ENCODE measurements at regions not wholly inside any gene's neighbourhood (a gene's known extent, or its start where the extent isn't known, plus 50 kb on each side); places are given as distances from the start of the nearest gene placed in this dataset.

DNA sequence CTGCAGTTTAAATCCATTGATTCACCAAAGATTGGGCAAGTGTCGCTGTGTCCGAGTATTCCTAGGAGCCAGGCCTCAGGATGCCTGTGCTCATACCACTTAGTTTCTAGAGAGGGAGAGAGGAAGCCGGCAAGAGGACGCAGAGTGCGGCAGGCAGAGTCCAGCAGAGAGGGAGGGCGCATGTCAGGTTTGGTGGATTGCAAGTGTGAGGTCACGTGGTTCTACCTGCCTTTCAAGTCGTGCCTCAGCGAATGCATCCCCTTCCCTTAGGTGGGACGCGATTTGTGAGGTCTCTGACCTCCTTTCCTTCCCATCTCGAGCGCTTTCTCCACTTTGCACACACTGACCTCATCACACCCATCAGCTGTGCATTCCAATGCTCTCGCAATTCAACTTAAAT, 188.1 kb downstream of the TMEM18 start:
- TF ChIP-seq, protein P1, sequence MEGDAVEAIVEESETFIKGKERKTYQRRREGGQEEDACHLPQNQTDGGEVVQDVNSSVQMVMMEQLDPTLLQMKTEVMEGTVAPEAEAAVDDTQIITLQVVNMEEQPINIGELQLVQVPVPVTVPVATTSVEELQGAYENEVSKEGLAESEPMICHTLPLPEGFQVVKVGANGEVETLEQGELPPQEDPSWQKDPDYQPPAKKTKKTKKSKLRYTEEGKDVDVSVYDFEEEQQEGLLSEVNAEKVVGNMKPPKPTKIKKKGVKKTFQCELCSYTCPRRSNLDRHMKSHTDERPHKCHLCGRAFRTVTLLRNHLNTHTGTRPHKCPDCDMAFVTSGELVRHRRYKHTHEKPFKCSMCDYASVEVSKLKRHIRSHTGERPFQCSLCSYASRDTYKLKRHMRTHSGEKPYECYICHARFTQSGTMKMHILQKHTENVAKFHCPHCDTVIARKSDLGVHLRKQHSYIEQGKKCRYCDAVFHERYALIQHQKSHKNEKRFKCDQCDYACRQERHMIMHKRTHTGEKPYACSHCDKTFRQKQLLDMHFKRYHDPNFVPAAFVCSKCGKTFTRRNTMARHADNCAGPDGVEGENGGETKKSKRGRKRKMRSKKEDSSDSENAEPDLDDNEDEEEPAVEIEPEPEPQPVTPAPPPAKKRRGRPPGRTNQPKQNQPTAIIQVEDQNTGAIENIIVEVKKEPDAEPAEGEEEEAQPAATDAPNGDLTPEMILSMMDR (IDR thresholded peaks at IDR 0.05; ENCODE audit: insufficient read depth, low read depth, low read length, missing control alignments): no peak
- H3K4me3 ChIP-seq (ENCODE audit: low read depth, low read length): no peak overlapping the region
- no peak for DNase-seq (ENCODE audit: low read depth)

DNA sequence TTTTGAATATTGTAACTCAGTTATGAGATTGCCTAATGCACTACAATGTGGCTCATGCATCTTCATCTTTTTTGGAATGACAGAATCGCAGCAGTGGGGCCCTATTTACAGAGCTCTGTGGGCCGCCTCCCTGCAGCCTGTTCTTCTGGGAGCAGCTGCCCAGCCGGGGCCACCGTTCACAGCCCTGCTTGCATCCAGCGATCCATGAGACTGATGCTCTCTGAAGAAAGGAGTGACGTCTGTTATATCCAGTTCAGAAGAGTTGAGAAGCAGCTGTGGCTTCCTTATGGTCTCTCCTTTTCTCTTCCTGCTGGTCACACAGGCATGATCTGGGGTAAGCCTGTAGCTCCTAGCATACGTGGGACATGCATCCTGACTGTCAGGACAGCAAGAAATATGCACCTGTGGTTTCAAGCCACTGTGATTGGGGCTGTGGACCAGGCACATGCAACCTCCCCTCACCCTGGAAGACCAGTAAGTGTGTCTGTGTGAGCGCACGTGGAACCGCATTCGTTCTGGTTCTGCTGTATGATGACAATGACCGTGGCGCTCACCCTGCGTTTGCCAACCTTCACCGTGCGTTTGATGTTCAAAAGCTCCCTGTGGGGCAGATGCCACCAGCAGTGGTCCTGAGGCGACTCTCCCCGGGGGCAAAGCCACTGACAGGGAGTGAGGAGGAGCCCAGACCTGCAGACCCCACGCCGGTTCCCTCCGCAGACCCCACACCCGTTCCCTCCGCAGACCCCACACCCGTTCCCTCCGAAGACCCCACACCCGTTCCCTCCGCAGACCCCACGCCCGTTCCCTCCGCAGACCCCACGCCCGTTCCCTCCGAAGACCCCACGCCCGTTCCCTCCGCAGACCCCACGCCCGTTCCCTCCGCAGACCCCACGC, 189.8 kb downstream of the TMEM18 start:
- DNase-seq (ENCODE audit: low read depth): no peak
- H3K4me3 ChIP-seq (ENCODE audit: low read depth, low read length): no peak overlapping the region
- TF ChIP-seq, protein P1 (IDR thresholded peaks at IDR 0.05; ENCODE audit: insufficient read depth, low read depth, low read length, missing control alignments): no peak

DNA sequence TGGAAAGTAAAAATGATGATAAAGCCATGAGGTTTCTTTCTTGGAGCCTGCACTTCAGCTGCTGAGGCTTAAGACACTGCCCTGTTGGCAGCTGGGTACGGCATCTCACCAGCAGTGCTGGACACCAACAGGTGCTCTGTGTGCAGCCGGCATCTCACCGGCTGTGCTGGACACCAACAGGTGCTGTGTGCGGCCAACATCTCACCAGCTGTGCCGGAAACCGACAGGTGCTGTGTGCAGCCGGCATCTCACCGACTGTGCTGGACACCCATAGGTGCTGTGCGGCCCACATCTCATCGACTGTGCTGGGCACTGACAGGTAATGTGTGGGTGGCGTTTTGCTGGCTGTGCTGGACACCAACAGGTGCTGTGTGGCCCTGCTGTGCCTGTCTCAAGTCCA, 190.8 kb downstream of the TMEM18 start:
- no peak for DNase-seq (ENCODE audit: low read depth)
- no peak overlapping the region for H3K4me3 ChIP-seq (ENCODE audit: low read depth, low read length)

DNA sequence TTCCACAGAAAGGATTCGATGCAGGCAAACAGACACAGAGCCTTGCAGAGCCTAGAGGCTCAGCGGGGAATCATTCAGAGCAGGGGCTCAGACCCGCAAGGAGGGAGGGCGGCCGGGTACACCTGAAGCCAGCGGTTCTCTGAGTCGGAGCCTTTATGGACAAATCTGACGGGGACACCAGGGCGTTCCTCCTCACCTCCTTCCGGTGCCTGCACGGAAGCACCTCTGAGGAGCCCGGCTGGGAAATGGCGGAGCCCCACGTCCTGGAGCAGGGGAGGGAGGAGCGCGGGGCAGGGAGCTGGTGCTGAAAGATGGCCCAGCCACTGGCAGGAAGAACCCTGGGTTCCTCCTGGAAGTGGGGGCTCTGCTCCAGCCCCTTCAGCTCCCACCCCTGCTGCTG, 193.5 kb upstream of the ALKAL2 start:
- no peak overlapping the region for H3K4me3 ChIP-seq (ENCODE audit: low read depth, low read length)
- DNase-seq (ENCODE audit: low read depth): no peak
- TF ChIP-seq, protein P1 (IDR thresholded peaks at IDR 0.05; ENCODE audit: insufficient read depth, low read depth, low read length, missing control alignments): no peak

More for the DNA sequence above, 190.8 kb downstream of the TMEM18 start:
- TF ChIP-seq, protein P1 (IDR thresholded peaks at IDR 0.05; ENCODE audit: insufficient read depth, low read depth, low read length, missing control alignments): no peak

DNA sequence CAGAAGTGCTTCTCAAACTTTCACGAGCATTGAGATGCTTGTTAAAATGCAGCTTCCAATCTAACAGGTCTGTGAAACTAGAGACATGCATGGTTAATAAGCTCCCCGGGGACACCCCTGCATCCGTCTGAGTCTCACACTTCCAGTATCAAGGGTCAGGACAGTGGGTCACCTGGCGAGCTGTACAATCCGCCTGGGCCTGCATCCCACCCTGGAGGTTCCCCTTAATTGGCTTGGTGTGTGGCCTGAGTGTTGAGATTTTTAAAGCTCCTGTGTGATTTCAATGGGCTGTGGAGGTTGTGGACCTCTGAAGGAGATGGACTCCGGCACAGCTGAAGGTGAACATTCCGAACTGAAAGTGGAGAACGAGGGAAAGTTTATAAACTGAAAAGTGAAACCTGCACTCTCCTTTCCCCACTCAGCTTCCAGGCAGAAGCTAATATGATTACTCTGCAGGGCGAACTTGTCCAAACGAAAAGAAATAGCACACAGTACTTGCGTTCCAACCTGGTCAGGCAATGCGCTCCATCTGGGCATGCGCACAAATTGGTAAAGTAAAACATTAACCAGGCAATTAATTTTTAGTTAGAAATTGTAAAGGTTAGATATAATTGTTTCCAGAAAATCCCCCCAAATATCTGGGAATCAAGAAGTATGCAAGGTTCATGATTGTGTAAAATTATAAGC, 191.7 kb upstream of the ALKAL2 start:
- DNase-seq (ENCODE audit: low read depth): no peak
- TF ChIP-seq, protein P1 (IDR thresholded peaks at IDR 0.05; ENCODE audit: insufficient read depth, low read depth, low read length, missing control alignments): no peak
- no peak overlapping the region for H3K4me3 ChIP-seq (ENCODE audit: low read depth, low read length)

DNA sequence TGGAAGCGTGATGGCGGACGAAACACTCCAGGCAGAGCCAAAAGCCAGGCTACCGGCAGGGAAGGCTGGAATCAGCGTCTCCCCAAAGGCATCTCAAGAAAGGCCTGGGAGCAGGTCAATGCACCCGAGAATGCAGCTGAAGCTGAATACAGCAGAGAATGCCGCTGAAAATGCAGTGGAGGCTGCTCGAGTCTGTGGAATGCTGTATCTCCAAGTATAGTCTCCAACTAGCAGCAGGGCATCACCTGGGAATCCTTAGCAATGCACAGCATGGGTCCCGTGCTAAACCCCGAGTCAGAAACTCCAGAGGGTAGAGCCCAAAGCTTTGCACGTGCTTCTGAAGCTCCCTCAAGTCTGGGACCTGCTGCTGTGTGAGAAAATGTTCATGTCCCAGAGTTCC, 191.1 kb upstream of the ALKAL2 start:
- H3K4me3 ChIP-seq (ENCODE audit: low read depth, low read length): no peak overlapping the region
- no peak for DNase-seq (ENCODE audit: low read depth)
- TF ChIP-seq, protein P1 (IDR thresholded peaks at IDR 0.05; ENCODE audit: insufficient read depth, low read depth, low read length, missing control alignments): no peak
